Neural progenitor cell (in vitro differentiated cells): ENCODE measurements at regions not wholly inside any gene's neighbourhood (a gene's known extent, or its start where the extent isn't known, plus 50 kb on each side); places are given as distances from the start of the nearest gene placed in this dataset.

Source experiments
- DNase-seq: peaks from one replicate; pipeline ENCODE4 v3.0.0-alpha.2; 2016; ENCODE audit warnings: low spot score
- H2AFZ ChIP-seq: fragments of 200-600 bp; sonication (generic); replicated peaks from 2 replicates; pipeline ENCODE4 v1.6.1; 2016; ENCODE audit warnings: antibody characterized with exemption
- H3F3A ChIP-seq: fragments of 200-600 bp; sonication (generic); 2 replicates; pipeline ENCODE4 v1.6.1; 2016; ENCODE audit warnings: antibody characterized with exemption, low read depth
- H3K27ac ChIP-seq: fragments of 200-600 bp; sonication (generic); 2 replicates; pipeline ENCODE4 v1.5.1; 2016; ENCODE audit warnings: mild to moderate bottlenecking
- H3K27me3 ChIP-seq: fragments of 200-600 bp; sonication (generic); 2 replicates; pipeline ENCODE4 v1.6.1; 2016; ENCODE audit warnings: mild to moderate bottlenecking, moderate library complexity
- H3K36me3 ChIP-seq: fragments of 200-600 bp; sonication (generic); 2 replicates; pipeline ENCODE4 v1.5.1; 2016
- H3K4me1 ChIP-seq: fragments of 200-600 bp; sonication (generic); 2 replicates; pipeline ENCODE4 v1.6.1; 2016; ENCODE audit warnings: mixed run types
- H3K4me2 ChIP-seq: fragments of 200-600 bp; sonication (generic); 2 replicates; pipeline ENCODE4 v1.6.1; 2016
- H3K4me3 ChIP-seq: fragments of 200-600 bp; sonication (generic); 2 replicates; pipeline ENCODE4 v1.5.1; 2016
- H3K79me2 ChIP-seq: fragments of 200-600 bp; sonication (generic); 2 replicates; pipeline ENCODE4 v1.6.1; 2016; ENCODE audit warnings: low read depth
- H3K9ac ChIP-seq: fragments of 200-600 bp; sonication (generic); 2 replicates; pipeline ENCODE4 v1.6.1; 2016
- H3K9me3 ChIP-seq: fragments of 200-600 bp; sonication (generic); 2 replicates; pipeline ENCODE4 v1.5.1; 2016; ENCODE audit warnings: low read depth
- H4K20me1 ChIP-seq: fragments of 200-600 bp; sonication (generic); 2 replicates; pipeline ENCODE4 v1.6.1; 2016; ENCODE audit warnings: low read depth
- H3K27ac Mint-ChIP-seq: 3 replicates; pipeline ENCODE4 v1.8.0; 2021; ENCODE audit warnings: mixed read lengths
- H3K27me3 Mint-ChIP-seq: 2 replicates; pipeline ENCODE4 v1.8.0; 2022; ENCODE audit warnings: low read depth, mild to moderate bottlenecking, inconsistent platforms, moderate library complexity, mixed read lengths; ENCODE audit not compliant: insufficient read depth
- H3K36me3 Mint-ChIP-seq: 3 replicates; pipeline ENCODE4 v1.8.0; 2021; ENCODE audit warnings: mixed read lengths
- H3K4me1 Mint-ChIP-seq: 3 replicates; pipeline ENCODE4 v1.8.0; 2021; ENCODE audit warnings: mixed read lengths
- H3K4me3 Mint-ChIP-seq: 3 replicates; pipeline ENCODE4 v1.8.0; 2021; ENCODE audit warnings: mild to moderate bottlenecking, moderate library complexity, mixed read lengths
- H3K9me3 Mint-ChIP-seq: 3 replicates; pipeline ENCODE4 v1.8.0; 2020; ENCODE audit warnings: mixed read lengths
- CTCF ChIP-seq: fragments of 200-600 bp; sonication (generic); IDR thresholded peaks from 2 replicates; pipeline ENCODE4 v1.5.1; 2017; ENCODE audit warnings: antibody characterized with exemption, mild to moderate bottlenecking
- EZH2 ChIP-seq: fragments of 200-600 bp; sonication (generic); IDR thresholded peaks from 2 replicates; pipeline ENCODE4 v1.6.1; 2017; ENCODE audit warnings: antibody characterized with exemption, mild to moderate bottlenecking, moderate library complexity
- EZH2phosphoT487 ChIP-seq: fragments of 200-600 bp; sonication (generic); IDR thresholded peaks from 2 replicates; pipeline ENCODE4 v1.6.1; 2017; ENCODE audit warnings: antibody characterized with exemption

GRCh38 chr20:7313047-7313446, 545.6 kb downstream of the BMP2 start:
- no peak for TF ChIP-seq CTCF
- TF ChIP-seq EZH2phosphoT487, result no peak
- no peak for TF ChIP-seq EZH2
- H3K27ac Mint-ChIP-seq, result no peak overlapping the region
- H3K4me3 ChIP-seq, result no peak overlapping the region
- no peak overlapping the region for H3K27ac ChIP-seq
- H3K79me2 ChIP-seq, result no peaks in the 10 kb centered on the region
- no peaks in the 10 kb centered on the region for H3K4me1 ChIP-seq
- no peaks in the 10 kb centered on the region for H3K9me3 ChIP-seq
- no peak overlapping the region for H3K9ac ChIP-seq
- no peaks in the 10 kb centered on the region for H3K27me3 ChIP-seq
- H4K20me1 ChIP-seq, result no peaks in the 10 kb centered on the region
- no peak overlapping the region for H3K4me3 Mint-ChIP-seq
- DNase-seq, result no peak
- H3K36me3 ChIP-seq, result no peaks in the 10 kb centered on the region
- H2AFZ ChIP-seq, result no peak overlapping the region
- H3F3A ChIP-seq, result no peaks in the 10 kb centered on the region
- H3K9me3 Mint-ChIP-seq, result peaks cover 9% of the 10 kb centered on the region
- no peaks in the 10 kb centered on the region for H3K4me1 Mint-ChIP-seq
- peaks cover 5% of the 10 kb centered on the region for H3K27me3 Mint-ChIP-seq
- H3K4me2 ChIP-seq, result no peak overlapping the region
- no peaks in the 10 kb centered on the region for H3K36me3 Mint-ChIP-seq

- Mint-ChIP-seq H3K27me3 (no peaks in the 10 kb centered on the region), H3K4me1 (no peaks in the 10 kb centered on the region), H3K9me3 (peaks cover 23% of the 10 kb centered on the region), H3K36me3 (no peaks in the 10 kb centered on the region), H3K27ac (no peak overlapping the region), H3K4me3 (no peak overlapping the region)
- H4K20me1 ChIP-seq, result no peaks in the 10 kb centered on the region
- no peak overlapping the region for H3K4me2 ChIP-seq
- H3F3A ChIP-seq, result no peaks in the 10 kb centered on the region
- H3K9ac ChIP-seq, result no peak overlapping the region
- H3K4me1 ChIP-seq, result no peaks in the 10 kb centered on the region
- H3K4me3 ChIP-seq, result no peak overlapping the region
- no peak for DNase-seq
- no peak overlapping the region for H3K27ac ChIP-seq
- TF ChIP-seq EZH2phosphoT487 (no peak), EZH2 (no peak), CTCF (no peak)
- H3K79me2 ChIP-seq, result no peaks in the 10 kb centered on the region
- H3K27me3 ChIP-seq, result no peaks in the 10 kb centered on the region
- H3K9me3 ChIP-seq, result no peaks in the 10 kb centered on the region
- H3K36me3 ChIP-seq, result no peaks in the 10 kb centered on the region
- H2AFZ ChIP-seq, result no peak overlapping the region
Measured at GRCh38 chr20:7323957-7324356, 556.5 kb downstream of the BMP2 start.

GRCh38 chr20:7327810-7328209, 560.3 kb downstream of the BMP2 start:
- H3K4me1 Mint-ChIP-seq, result no peaks in the 10 kb centered on the region
- Histone ChIP-seq H3K79me2 (no peaks in the 10 kb centered on the region), H3F3A (no peaks in the 10 kb centered on the region), H3K4me3 (no peak overlapping the region), H3K4me1 (no peaks in the 10 kb centered on the region), H3K9ac (no peak overlapping the region), H4K20me1 (no peaks in the 10 kb centered on the region), H3K36me3 (no peaks in the 10 kb centered on the region), H3K4me2 (no peak overlapping the region), H2AFZ (no peak overlapping the region), H3K27me3 (no peaks in the 10 kb centered on the region), H3K9me3 (no peaks in the 10 kb centered on the region), H3K27ac (no peak overlapping the region)
- TF ChIP-seq EZH2 (no peak), CTCF (no peak), EZH2phosphoT487 (no peak)
- no peaks in the 10 kb centered on the region for H3K36me3 Mint-ChIP-seq
- no peak overlapping the region for H3K27ac Mint-ChIP-seq
- no peak for DNase-seq
- H3K4me3 Mint-ChIP-seq, result no peak overlapping the region
- H3K27me3 Mint-ChIP-seq, result no peaks in the 10 kb centered on the region
- peaks cover 13% of the 10 kb centered on the region for H3K9me3 Mint-ChIP-seq

- no peaks in the 10 kb centered on the region for H3K4me1 ChIP-seq
- H3F3A ChIP-seq, result no peaks in the 10 kb centered on the region
- no peaks in the 10 kb centered on the region for H3K9me3 ChIP-seq
- Mint-ChIP-seq H3K9me3 (peaks cover 20% of the 10 kb centered on the region), H3K27ac (no peak overlapping the region), H3K4me1 (no peaks in the 10 kb centered on the region), H3K27me3 (no peaks in the 10 kb centered on the region), H3K4me3 (no peak overlapping the region), H3K36me3 (peaks cover 3% of the 10 kb centered on the region)
- H4K20me1 ChIP-seq, result no peaks in the 10 kb centered on the region
- no peak overlapping the region for H3K9ac ChIP-seq
- DNase-seq, result no peak
- TF ChIP-seq EZH2 (no peak), EZH2phosphoT487 (no peak), CTCF (no peak)
- H3K4me2 ChIP-seq, result no peak overlapping the region
- no peaks in the 10 kb centered on the region for H3K36me3 ChIP-seq
- no peak overlapping the region for H2AFZ ChIP-seq
- no peaks in the 10 kb centered on the region for H3K79me2 ChIP-seq
- no peak overlapping the region for H3K27ac ChIP-seq
- H3K4me3 ChIP-seq, result no peak overlapping the region
- no peaks in the 10 kb centered on the region for H3K27me3 ChIP-seq
Measured at GRCh38 chr20:7330850-7331249, 563.4 kb downstream of the BMP2 start.
